ENCODE measurements at regions not wholly inside any gene's neighbourhood (a gene's known extent, or its start where the extent isn't known, plus 50 kb on each side); places are given as distances from the start of the nearest gene placed in this dataset.

GRCh38 chr3:101999177-101999779 is 150.0 kb downstream of the NFKBIZ start:
- Histone ChIP-seq H4K20me1 (replicated peaks; ENCODE audit: control insufficient read depth, extremely low read depth, insufficient read depth, low read length) (no peaks in the 10 kb centered on the region), H3K4me2 (ENCODE audit: insufficient read depth, low read length) (no peak overlapping the region), H2AFZ (ENCODE audit: low read depth, low read length) (no peak overlapping the region), H3K9me1 (replicated peaks; ENCODE audit: control insufficient read depth, extremely low read depth, insufficient read depth, low read length) (no peaks in the 10 kb centered on the region), H3K79me2 (ENCODE audit: control insufficient read depth, insufficient read depth, low read length) (no peaks in the 10 kb centered on the region), H3K9me3 (replicated peaks; ENCODE audit: control insufficient read depth, insufficient read depth, low read length) (no peaks in the 10 kb centered on the region), H3K4me3 (replicated peaks in 1 of 3; ENCODE audit: insufficient read depth in 1 of 3, low read depth in 1 of 3, low read length in 3 of 3) (no peak overlapping the region), H3K27me3 (ENCODE audit: control insufficient read depth in 2 of 2, insufficient read depth in 2 of 2, low read length in 2 of 2) (no peaks in the 10 kb centered on the region), H3K27ac (ENCODE audit: insufficient read depth, low read depth, low read length) (no peak overlapping the region), H3K9ac (replicated peaks; ENCODE audit: extremely low read depth, insufficient read depth, low read length) (no peak overlapping the region), H3K4me1 (ENCODE audit: control insufficient read depth, extremely low read depth, insufficient read depth, low read length) (no peaks in the 10 kb centered on the region), H3K36me3 (ENCODE audit: control insufficient read depth in 2 of 2, extremely low read depth in 1 of 2, insufficient read depth in 2 of 2, low read length in 2 of 2) (no peaks in the 10 kb centered on the region)
- no TSS peak for BruUV-seq (replicated peaks)
- ChIA-PET POLR2A (no interaction called here), CTCF (interaction anchor here (0.6 to 4.8 kb wide), 6 partner anchors 8 to 226 kb away, joined by 3 to 27 read pairs (median 3); no protein-coding TSS in a partner anchor)
- no peak for TF ChIP-seq EZH2 (IDR thresholded peaks at IDR 0.05; ENCODE audit: borderline replicate concordance, low read depth, low read length, severe bottlenecking)
- TF ChIP-seq FOS (IDR thresholded peaks at IDR 0.05; ENCODE audit: borderline replicate concordance, insufficient read depth, low read length) = no peak
- TF ChIP-seq MYC (IDR thresholded peaks at IDR 0.05; ENCODE audit: low read depth, low read length) = no peak
- TF ChIP-seq GATA2 (IDR thresholded peaks at IDR 0.05; ENCODE audit: insufficient read depth, insufficient read length, low read depth, low read length) = no peak
- no peak for TF ChIP-seq POLR2A (IDR thresholded peaks at IDR 0.05; ENCODE audit: low read depth, low read length)
- no peak for TF ChIP-seq MAX (IDR thresholded peaks at IDR 0.05; ENCODE audit: insufficient read depth, insufficient read length)
- no peak for TF ChIP-seq POLR2AphosphoS5 (IDR thresholded peaks at IDR 0.05; ENCODE audit: insufficient read depth, low read depth, low read length)
- no peak for TF ChIP-seq JUN (IDR thresholded peaks at IDR 0.05; ENCODE audit: borderline replicate concordance, insufficient read depth, insufficient read length, low read depth)
- TF ChIP-seq CTCF (IDR thresholded peaks at IDR 0.05; ENCODE audit: extremely low read depth in 1 of 2, insufficient read depth in 1 of 2, low read depth in 1 of 2, low read length in 2 of 2) = no peak
- intact Hi-C loops (cut with micrococcal nuclease) = no loop called here
- DNase-seq (ENCODE audit: low read depth, low spot score) (no peak), FAIRE-seq (no peak)
- dilution Hi-C loops (cut with MboI; ENCODE audit: extremely low pct_ligation_motif_present, low sequenced_read_pairs) = no loop called here
